ENCODE measurements at regions not wholly inside any gene's neighbourhood (a gene's known extent, or its start where the extent isn't known, plus 50 kb on each side); places are given as distances from the start of the nearest gene placed in this dataset.

- no peaks in the 10 kb centered on the region for H4K20me1 ChIP-seq (ENCODE audit: control insufficient read depth, insufficient read depth, low read length, poor library complexity, severe bottlenecking)
- Mint-ChIP-seq H3K9me3 (ENCODE audit: insufficient read depth) (no peaks in the 10 kb centered on the region), H3K4me1 (no peaks in the 10 kb centered on the region), H3K4me3 (no peak overlapping the region), H3K27ac (no peak overlapping the region), H3K27me3 (no peaks in the 10 kb centered on the region)
- TF ChIP-seq, protein P1, sequence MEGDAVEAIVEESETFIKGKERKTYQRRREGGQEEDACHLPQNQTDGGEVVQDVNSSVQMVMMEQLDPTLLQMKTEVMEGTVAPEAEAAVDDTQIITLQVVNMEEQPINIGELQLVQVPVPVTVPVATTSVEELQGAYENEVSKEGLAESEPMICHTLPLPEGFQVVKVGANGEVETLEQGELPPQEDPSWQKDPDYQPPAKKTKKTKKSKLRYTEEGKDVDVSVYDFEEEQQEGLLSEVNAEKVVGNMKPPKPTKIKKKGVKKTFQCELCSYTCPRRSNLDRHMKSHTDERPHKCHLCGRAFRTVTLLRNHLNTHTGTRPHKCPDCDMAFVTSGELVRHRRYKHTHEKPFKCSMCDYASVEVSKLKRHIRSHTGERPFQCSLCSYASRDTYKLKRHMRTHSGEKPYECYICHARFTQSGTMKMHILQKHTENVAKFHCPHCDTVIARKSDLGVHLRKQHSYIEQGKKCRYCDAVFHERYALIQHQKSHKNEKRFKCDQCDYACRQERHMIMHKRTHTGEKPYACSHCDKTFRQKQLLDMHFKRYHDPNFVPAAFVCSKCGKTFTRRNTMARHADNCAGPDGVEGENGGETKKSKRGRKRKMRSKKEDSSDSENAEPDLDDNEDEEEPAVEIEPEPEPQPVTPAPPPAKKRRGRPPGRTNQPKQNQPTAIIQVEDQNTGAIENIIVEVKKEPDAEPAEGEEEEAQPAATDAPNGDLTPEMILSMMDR (IDR thresholded peaks at IDR 0.05): no peak
- no peak for TF ChIP-seq EZH2 (IDR thresholded peaks at IDR 0.05; ENCODE audit: borderline replicate concordance, insufficient read depth, low read depth, low read length, poor library complexity, severe bottlenecking)
- DNase-seq (no peak), ATAC-seq (ENCODE audit: low read depth) (no peak)
- no peak overlapping the region for H3K9ac ChIP-seq (ENCODE audit: low read length)
- no peak overlapping the region for H3K4me3 ChIP-seq (ENCODE audit: control extremely low read depth in 1 of 5, extremely low read depth in 1 of 5, insufficient read depth in 1 of 5, low read depth in 2 of 5, low read length in 4 of 5)
- ChIA-PET POLR2A (no interaction called here), CTCF (no interaction called here)
- no peaks in the 10 kb centered on the region for H3K27me3 ChIP-seq (replicated peaks in 1 of 4; ENCODE audit: control extremely low read depth in 1 of 4, control insufficient read depth in 3 of 4, insufficient read depth in 4 of 4, low read length in 3 of 4)
- H3K4me2 ChIP-seq (replicated peaks; ENCODE audit: low read depth, low read length, poor library complexity, severe bottlenecking): no peak overlapping the region
- H3K27ac ChIP-seq (ENCODE audit: low read length in 2 of 2): no peak overlapping the region
- H3K79me2 ChIP-seq (ENCODE audit: control insufficient read depth, insufficient read depth, low read length): no peaks in the 10 kb centered on the region
- intact Hi-C loops (cut with micrococcal nuclease): no loop called here
- H3K9me3 ChIP-seq (ENCODE audit: control extremely low read depth in 1 of 3, control insufficient read depth in 2 of 3, insufficient read depth in 1 of 3, low read length in 2 of 3): no peaks in the 10 kb centered on the region
- no CpG with 5 or more reads among the region's 4 CpGs for WGBS (ENCODE audit: insufficient coverage)
- H3K4me1 ChIP-seq (ENCODE audit: control insufficient read depth in 2 of 2, insufficient read depth in 2 of 2, low read length in 2 of 2): no peaks in the 10 kb centered on the region
- H3K36me3 ChIP-seq (replicated peaks in 1 of 2; ENCODE audit: control extremely low read depth in 1 of 2, control insufficient read depth in 1 of 2, extremely low read depth in 1 of 2, insufficient read depth in 2 of 2, low read length in 1 of 2): no peaks in the 10 kb centered on the region
- no peak overlapping the region for H2AFZ ChIP-seq (ENCODE audit: insufficient read depth, low read depth, low read length, poor library complexity, severe bottlenecking)
Observed at GRCh38 chr5:113804264-113804663, 290.8 kb downstream of the YTHDC2 start.

- no peaks in the 10 kb centered on the region for H3K4me1 Mint-ChIP-seq
- ChIA-PET POLR2A (no interaction called here), CTCF (no interaction called here)
- H3K4me3 Mint-ChIP-seq: no peak overlapping the region
- no peaks in the 10 kb centered on the region for H3K9me3 Mint-ChIP-seq (ENCODE audit: insufficient read depth)
- intact Hi-C loops (cut with micrococcal nuclease): no loop called here
- Histone ChIP-seq H3K9ac (ENCODE audit: low read length) (no peak overlapping the region), H3K9me3 (ENCODE audit: control extremely low read depth in 1 of 3, control insufficient read depth in 2 of 3, insufficient read depth in 1 of 3, low read length in 2 of 3) (no peaks in the 10 kb centered on the region), H3K27me3 (replicated peaks in 1 of 4; ENCODE audit: control extremely low read depth in 1 of 4, control insufficient read depth in 3 of 4, insufficient read depth in 4 of 4, low read length in 3 of 4) (no peaks in the 10 kb centered on the region), H3K4me2 (replicated peaks; ENCODE audit: low read depth, low read length, poor library complexity, severe bottlenecking) (no peak overlapping the region), H3K4me3 (ENCODE audit: control extremely low read depth in 1 of 5, extremely low read depth in 1 of 5, insufficient read depth in 1 of 5, low read depth in 2 of 5, low read length in 4 of 5) (no peak overlapping the region), H3K27ac (ENCODE audit: low read length in 2 of 2) (no peak overlapping the region), H3K4me1 (ENCODE audit: control insufficient read depth in 2 of 2, insufficient read depth in 2 of 2, low read length in 2 of 2) (no peaks in the 10 kb centered on the region), H2AFZ (ENCODE audit: insufficient read depth, low read depth, low read length, poor library complexity, severe bottlenecking) (no peak overlapping the region), H3K36me3 (replicated peaks in 1 of 2; ENCODE audit: control extremely low read depth in 1 of 2, control insufficient read depth in 1 of 2, extremely low read depth in 1 of 2, insufficient read depth in 2 of 2, low read length in 1 of 2) (no peaks in the 10 kb centered on the region), H3K79me2 (ENCODE audit: control insufficient read depth, insufficient read depth, low read length) (no peaks in the 10 kb centered on the region), H4K20me1 (ENCODE audit: control insufficient read depth, insufficient read depth, low read length, poor library complexity, severe bottlenecking) (no peaks in the 10 kb centered on the region)
- no peaks in the 10 kb centered on the region for H3K27me3 Mint-ChIP-seq
- TF ChIP-seq EZH2 (IDR thresholded peaks at IDR 0.05; ENCODE audit: borderline replicate concordance, insufficient read depth, low read depth, low read length, poor library complexity, severe bottlenecking): no peak
- TF ChIP-seq, protein P1 (IDR thresholded peaks at IDR 0.05): no peak
- DNase-seq (no peak), ATAC-seq (ENCODE audit: low read depth) (no peak)
- WGBS (ENCODE audit: insufficient coverage): 77% methylated on average over 5 of the region's 6 CpGs
- no peak overlapping the region for H3K27ac Mint-ChIP-seq
Observed at GRCh38 chr5:113804943-113805342, 291.4 kb downstream of the YTHDC2 start.

All from B cell (primary cell).